Neuronal stem cell (in vitro differentiated cells): ENCODE measurements at regions not wholly inside any gene's neighbourhood (a gene's known extent, or its start where the extent isn't known, plus 50 kb on each side); places are given as distances from the start of the nearest gene placed in this dataset.
"Not testable (repeated sequence)": the region's sequence is repeated elsewhere in the genome, so short reads cannot be mapped to it uniquely, and the experiment has no call there.

Source experiments
- DNase-seq: peaks from one replicate; pipeline ENCODE4 v3.0.0-alpha.2; 2013; ENCODE audit warnings: low spot score
- H2AFZ ChIP-seq: one replicate; pipeline ENCODE4 v1.6.1; 2013; ENCODE audit warnings: mild to moderate bottlenecking, low read length, inconsistent platforms
- H2AK5ac ChIP-seq: 2 replicates; pipeline ENCODE4 v1.6.1; 2013; ENCODE audit warnings: low read depth, mild to moderate bottlenecking, inconsistent platforms, low read length, moderate library complexity, mixed read lengths
- H2BK120ac ChIP-seq: 2 replicates; pipeline ENCODE4 v1.6.1; 2013; ENCODE audit warnings: low read depth, mild to moderate bottlenecking, inconsistent platforms, low read length, moderate library complexity, mixed read lengths
- H2BK12ac ChIP-seq: one replicate; pipeline ENCODE4 v1.6.1; 2013; ENCODE audit warnings: low read length, inconsistent platforms
- H2BK15ac ChIP-seq: 2 replicates; pipeline ENCODE4 v1.6.1; 2013; ENCODE audit warnings: mild to moderate bottlenecking, low read length, inconsistent platforms, mixed read lengths
- H2BK5ac ChIP-seq: one replicate; pipeline ENCODE4 v1.6.1; 2013; ENCODE audit warnings: inconsistent platforms, mild to moderate bottlenecking, low read length, moderate library complexity
- H3K14ac ChIP-seq: one replicate; pipeline ENCODE4 v1.6.1; 2013; ENCODE audit warnings: low read length, inconsistent platforms
- H3K18ac ChIP-seq: 2 replicates; pipeline ENCODE4 v1.6.1; 2013; ENCODE audit warnings: low read length, inconsistent platforms
- H3K23ac ChIP-seq: 2 replicates; pipeline ENCODE4 v1.6.1; 2013; ENCODE audit warnings: low read depth, mild to moderate bottlenecking, mixed read lengths, low read length, inconsistent platforms; ENCODE audit not compliant: poor library complexity
- H3K27ac ChIP-seq: replicated peaks from 3 replicates; pipeline ENCODE4 v1.5.1; 2013; ENCODE audit warnings: low read length, inconsistent platforms
- H3K27me3 ChIP-seq, 3 experiments: 2 replicates each; pipeline ENCODE4 v1.6.1; 2013; ENCODE audit warnings: low read length in 3 of 3, mild to moderate bottlenecking in 2 of 3, inconsistent platforms in 1 of 3, low read depth in 1 of 3, mixed read lengths in 1 of 3, moderate library complexity in 1 of 3; ENCODE audit not compliant: control insufficient read depth in 3 of 3, insufficient read depth in 3 of 3
- H3K36me3 ChIP-seq, 2 donors: replicated peaks in 1 of 2; 2 replicates each; pipeline ENCODE4 v1.6.1; 2013; ENCODE audit warnings: low read length in 2 of 2; ENCODE audit not compliant: control insufficient read depth in 2 of 2, insufficient read depth in 2 of 2
- H3K4ac ChIP-seq: 2 replicates; pipeline ENCODE4 v1.6.1; 2013; ENCODE audit warnings: inconsistent platforms, mild to moderate bottlenecking, low read length, moderate library complexity
- H3K4me1 ChIP-seq, 2 donors: 1 replicate in 1 of 2; 2 replicates in 1 of 2; pipeline ENCODE4 v1.6.1; 2013; ENCODE audit warnings: low read length in 2 of 2, low read depth in 1 of 2; ENCODE audit not compliant: control insufficient read depth in 2 of 2, insufficient read depth in 1 of 2
- H3K4me2 ChIP-seq: one replicate; pipeline ENCODE4 v1.6.1; 2013; ENCODE audit warnings: mild to moderate bottlenecking, low read length, inconsistent platforms; ENCODE audit not compliant: insufficient read depth, poor library complexity, severe bottlenecking
- H3K4me3 ChIP-seq, 2 donors: 2 replicates each; pipeline ENCODE4 v1.5.1; 2013; ENCODE audit warnings: low read length in 2 of 2, mild to moderate bottlenecking in 2 of 2, inconsistent platforms in 1 of 2, moderate library complexity in 1 of 2
- H3K79me1 ChIP-seq: one replicate; pipeline ENCODE4 v1.6.1; 2013; ENCODE audit warnings: low read depth, mild to moderate bottlenecking, inconsistent platforms, low read length, moderate library complexity
- H3K9ac ChIP-seq: one replicate; pipeline ENCODE4 v1.6.1; 2013; ENCODE audit warnings: mild to moderate bottlenecking, low read depth, low read length, inconsistent platforms; ENCODE audit not compliant: poor library complexity
- H3K9me3 ChIP-seq, 2 donors: replicated peaks in 1 of 2; 2 replicates each; pipeline versions ENCODE3 to v1.6.1; 2013; ENCODE audit warnings: low read length in 2 of 2, mild to moderate bottlenecking in 2 of 2, inconsistent platforms in 1 of 2, low read depth in 1 of 2, mixed read lengths in 1 of 2, moderate library complexity in 1 of 2; ENCODE audit not compliant: control insufficient read depth in 2 of 2, insufficient read depth in 1 of 2
- H4K8ac ChIP-seq: one replicate; pipeline ENCODE4 v1.6.1; 2013; ENCODE audit warnings: low read depth, mild to moderate bottlenecking, inconsistent platforms, low read length, moderate library complexity
- H4K91ac ChIP-seq: one replicate; pipeline ENCODE4 v1.6.1; 2013; ENCODE audit warnings: low read length, low read depth, mild to moderate bottlenecking, inconsistent platforms; ENCODE audit not compliant: poor library complexity
- WGBS, 2 donors: extraction: QIAGEN DNeasy Blood & Tissue Kit; methylation state at CpG; one replicate each; pipeline ENCODE4 v1.1.7; 2013; ENCODE audit warnings: missing lambda C conversion rate in 2 of 2, mixed read lengths in 1 of 2; ENCODE audit not compliant: insufficient read length in 2 of 2, insufficient replicate concordance in 1 of 2; ENCODE audit errors: extremely low coverage in 2 of 2; 5-methylcytosine and 5-hydroxymethylcytosine counted together

DNA sequence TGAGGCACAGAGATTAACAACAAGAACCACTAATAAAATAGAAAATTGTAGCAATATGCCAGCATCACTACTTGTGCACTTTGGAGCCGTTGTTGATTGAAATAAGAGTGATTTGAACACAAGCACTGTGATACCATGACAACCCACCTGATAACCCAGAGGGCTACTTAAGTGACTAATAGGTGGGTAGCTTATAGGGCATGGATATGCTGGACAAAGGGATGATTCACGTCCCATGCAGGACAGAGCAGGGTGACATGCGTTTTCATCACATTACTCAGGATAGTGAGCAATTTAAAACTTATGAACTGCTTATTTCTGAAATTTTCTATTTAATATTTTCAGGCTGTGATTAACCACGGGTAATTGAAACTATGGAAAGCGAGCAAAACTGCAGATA is 222.9 kb downstream of the SPATA31A7 start:
- H3K4me2 ChIP-seq, H2AFZ ChIP-seq, H3K27ac ChIP-seq, H3K14ac ChIP-seq, DNase-seq, H2BK15ac ChIP-seq, H3K9me3 ChIP-seq, H3K4me1 ChIP-seq, H3K18ac ChIP-seq, H4K91ac ChIP-seq, H2BK120ac ChIP-seq, H2BK5ac ChIP-seq, H3K4ac ChIP-seq, H2BK12ac ChIP-seq, H3K79me1 ChIP-seq, H3K9ac ChIP-seq, H3K23ac ChIP-seq, H4K8ac ChIP-seq, H3K27me3 ChIP-seq, H3K36me3 ChIP-seq, H3K4me3 ChIP-seq, H2AK5ac ChIP-seq: not testable (repeated sequence)
- WGBS, 2 donors = no CpG with 5 or more reads among the region's 5 CpGs

DNA sequence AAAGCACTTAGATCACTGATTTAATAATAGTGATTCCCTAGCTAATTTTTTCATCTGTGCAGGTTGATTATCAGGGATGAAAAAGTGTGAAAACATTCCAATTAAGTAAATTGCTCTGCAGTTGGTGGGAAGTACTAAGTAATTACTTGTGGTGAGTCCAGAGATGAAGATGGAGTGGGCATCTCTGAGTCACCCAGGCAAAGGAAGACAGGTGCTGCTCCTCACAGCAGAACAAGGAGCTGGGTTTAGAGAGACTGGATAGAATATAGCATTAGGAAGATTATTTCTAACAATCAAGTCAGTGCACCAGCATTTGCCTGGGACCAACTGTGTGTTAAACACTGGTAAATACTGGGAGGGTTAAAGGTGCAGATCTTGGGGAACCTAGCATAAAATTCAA is 228.3 kb downstream of the SPATA31A7 start:
- not testable (repeated sequence) for H4K8ac ChIP-seq, H3K14ac ChIP-seq, H2AK5ac ChIP-seq, DNase-seq, H3K4me3 ChIP-seq, H3K23ac ChIP-seq, H4K91ac ChIP-seq, H3K18ac ChIP-seq, H2BK12ac ChIP-seq, H2BK120ac ChIP-seq, H3K9me3 ChIP-seq, H3K36me3 ChIP-seq, H3K27ac ChIP-seq, H3K4me2 ChIP-seq, H3K4ac ChIP-seq, H3K79me1 ChIP-seq, H2BK15ac ChIP-seq, H3K27me3 ChIP-seq, H3K4me1 ChIP-seq, H2BK5ac ChIP-seq, H3K9ac ChIP-seq, H2AFZ ChIP-seq

DNA sequence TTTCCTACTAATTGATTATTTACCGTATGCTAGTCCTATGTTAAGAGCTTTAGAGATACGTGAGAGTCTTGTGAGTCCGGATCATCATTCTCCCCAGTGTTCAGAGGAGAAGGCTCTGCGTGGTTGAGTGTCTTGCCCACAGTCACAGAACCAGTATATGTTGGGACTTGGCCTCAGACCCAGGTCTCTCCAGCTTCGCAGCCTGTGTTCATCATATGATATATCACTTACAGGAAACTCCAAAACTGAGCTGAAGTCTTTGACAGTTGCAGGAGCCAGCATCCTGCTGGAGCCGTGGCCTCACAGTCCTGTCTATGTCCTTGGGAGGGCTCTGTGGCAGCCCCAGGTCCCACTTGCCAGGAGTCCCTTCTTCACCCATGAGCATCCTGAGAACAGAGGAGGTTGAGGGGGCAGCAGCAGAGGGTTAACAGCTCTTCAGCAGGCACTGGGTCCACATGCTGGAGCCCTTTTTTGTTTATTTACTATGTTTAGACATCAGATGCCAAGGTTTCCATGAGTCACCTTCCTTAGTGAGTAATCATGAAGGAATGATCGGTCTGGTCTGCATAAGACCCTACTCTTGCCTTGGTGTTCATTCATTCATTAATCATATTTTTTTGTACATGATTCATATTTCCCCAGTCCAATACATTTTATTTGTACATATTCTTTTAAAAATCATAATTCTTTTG is 230.6 kb downstream of the SPATA31A7 start:
- not testable (repeated sequence) for H3K18ac ChIP-seq, H3K27me3 ChIP-seq, H3K9ac ChIP-seq, H3K36me3 ChIP-seq, H3K23ac ChIP-seq, H3K4ac ChIP-seq, H2AK5ac ChIP-seq, H3K14ac ChIP-seq, H2BK12ac ChIP-seq, H3K4me1 ChIP-seq, H4K91ac ChIP-seq, DNase-seq, H4K8ac ChIP-seq, H3K4me2 ChIP-seq, H2BK15ac ChIP-seq, H3K4me3 ChIP-seq, H3K27ac ChIP-seq, H3K79me1 ChIP-seq, H2AFZ ChIP-seq, H2BK120ac ChIP-seq, H2BK5ac ChIP-seq, H3K9me3 ChIP-seq
- WGBS, 2 donors = no CpG with 5 or more reads among the region's 7 CpGs

DNA sequence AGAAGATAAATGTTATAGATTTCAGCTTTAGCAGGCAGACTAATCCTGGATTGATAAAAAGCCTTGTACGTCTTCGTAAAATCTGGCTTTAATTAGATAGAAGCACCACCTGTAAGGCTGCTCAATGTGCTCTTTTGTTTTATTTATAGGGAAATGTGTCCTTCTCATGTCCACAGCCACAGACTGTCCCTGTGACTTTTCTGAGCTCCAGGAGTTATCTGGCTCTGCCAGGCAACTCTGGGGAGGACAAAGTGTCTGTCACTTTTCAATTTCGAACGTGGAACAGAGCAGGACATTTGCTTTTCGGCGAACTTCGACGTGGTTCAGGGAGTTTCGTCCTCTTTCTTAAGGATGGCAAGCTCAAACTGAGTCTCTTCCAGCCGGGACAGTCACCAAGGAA is 257.4 kb downstream of the SPATA31A7 start:
- H3K4me2 ChIP-seq, H4K91ac ChIP-seq, H3K9ac ChIP-seq, H2BK15ac ChIP-seq, H3K18ac ChIP-seq, H4K8ac ChIP-seq, H3K27me3 ChIP-seq, H3K4me1 ChIP-seq, H3K36me3 ChIP-seq, H3K79me1 ChIP-seq, DNase-seq, H2AK5ac ChIP-seq, H3K14ac ChIP-seq, H3K4me3 ChIP-seq, H3K4ac ChIP-seq, H2AFZ ChIP-seq, H3K9me3 ChIP-seq, H3K27ac ChIP-seq, H2BK120ac ChIP-seq, H2BK12ac ChIP-seq, H2BK5ac ChIP-seq, H3K23ac ChIP-seq: not testable (repeated sequence)
- no CpG with 5 or more reads among the region's 10 CpGs for WGBS, 2 donors
